ENCODE measurements at regions not wholly inside any gene's neighbourhood (a gene's known extent, or its start where the extent isn't known, plus 50 kb on each side); places are given as distances from the start of the nearest gene placed in this dataset.

DNA sequence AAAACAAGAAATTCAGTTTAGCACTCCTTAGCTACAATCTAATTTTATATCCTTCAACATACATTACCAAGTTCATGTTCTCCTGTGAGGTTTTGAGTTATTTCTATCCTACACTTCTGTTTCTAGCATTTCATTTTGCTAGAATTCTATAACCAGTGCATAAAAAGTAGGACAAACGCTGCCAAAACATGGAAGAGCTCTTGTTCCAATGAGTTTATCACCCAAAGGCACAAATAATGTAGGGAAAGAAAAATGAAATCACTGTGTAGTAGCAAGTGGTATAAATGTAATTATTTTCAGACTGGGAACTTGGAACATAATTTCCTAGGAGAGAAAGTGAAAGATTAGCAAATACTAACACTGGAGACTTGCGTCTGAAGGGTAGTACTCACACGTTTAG lies 413.3 kb upstream of the NRSN1 start:
- TF ChIP-seq, protein P1, sequence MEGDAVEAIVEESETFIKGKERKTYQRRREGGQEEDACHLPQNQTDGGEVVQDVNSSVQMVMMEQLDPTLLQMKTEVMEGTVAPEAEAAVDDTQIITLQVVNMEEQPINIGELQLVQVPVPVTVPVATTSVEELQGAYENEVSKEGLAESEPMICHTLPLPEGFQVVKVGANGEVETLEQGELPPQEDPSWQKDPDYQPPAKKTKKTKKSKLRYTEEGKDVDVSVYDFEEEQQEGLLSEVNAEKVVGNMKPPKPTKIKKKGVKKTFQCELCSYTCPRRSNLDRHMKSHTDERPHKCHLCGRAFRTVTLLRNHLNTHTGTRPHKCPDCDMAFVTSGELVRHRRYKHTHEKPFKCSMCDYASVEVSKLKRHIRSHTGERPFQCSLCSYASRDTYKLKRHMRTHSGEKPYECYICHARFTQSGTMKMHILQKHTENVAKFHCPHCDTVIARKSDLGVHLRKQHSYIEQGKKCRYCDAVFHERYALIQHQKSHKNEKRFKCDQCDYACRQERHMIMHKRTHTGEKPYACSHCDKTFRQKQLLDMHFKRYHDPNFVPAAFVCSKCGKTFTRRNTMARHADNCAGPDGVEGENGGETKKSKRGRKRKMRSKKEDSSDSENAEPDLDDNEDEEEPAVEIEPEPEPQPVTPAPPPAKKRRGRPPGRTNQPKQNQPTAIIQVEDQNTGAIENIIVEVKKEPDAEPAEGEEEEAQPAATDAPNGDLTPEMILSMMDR (IDR thresholded peaks at IDR 0.05; ENCODE audit: insufficient read depth, low read length, missing control alignments) = no peak
- H3K4me3 ChIP-seq (ENCODE audit: low read depth, low read length) = no peak overlapping the region
- DNase-seq (ENCODE audit: low read depth, low spot score) = no peak
- ChIA-PET CTCF (no interaction called here), POLR2A (no interaction called here)

DNA sequence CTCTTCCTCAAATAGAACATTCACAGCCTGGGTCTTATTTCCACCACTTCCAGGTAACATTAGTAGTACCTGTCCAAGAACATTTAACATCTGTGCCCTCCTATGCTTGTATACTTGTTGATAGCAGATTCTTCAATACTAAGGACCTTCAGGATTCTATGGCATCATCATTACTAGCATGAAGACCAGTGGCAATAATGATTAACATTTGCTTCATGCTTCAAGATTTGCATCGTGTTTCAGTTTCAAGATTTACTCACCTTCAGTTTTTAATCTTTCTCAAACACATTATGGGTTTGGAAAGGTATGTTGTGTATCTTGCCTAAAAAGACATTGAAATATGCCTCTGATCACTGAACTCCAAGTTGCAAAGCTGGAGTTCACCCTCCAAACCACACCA lies 412.8 kb upstream of the NRSN1 start:
- TF ChIP-seq, protein P1 (IDR thresholded peaks at IDR 0.05; ENCODE audit: insufficient read depth, low read length, missing control alignments) = no peak
- CTCF ChIA-PET = no interaction called here
- POLR2A ChIA-PET = no interaction called here
- no peak overlapping the region for H3K4me3 ChIP-seq (ENCODE audit: low read depth, low read length)
- DNase-seq (ENCODE audit: low read depth, low spot score) = no peak

DNA sequence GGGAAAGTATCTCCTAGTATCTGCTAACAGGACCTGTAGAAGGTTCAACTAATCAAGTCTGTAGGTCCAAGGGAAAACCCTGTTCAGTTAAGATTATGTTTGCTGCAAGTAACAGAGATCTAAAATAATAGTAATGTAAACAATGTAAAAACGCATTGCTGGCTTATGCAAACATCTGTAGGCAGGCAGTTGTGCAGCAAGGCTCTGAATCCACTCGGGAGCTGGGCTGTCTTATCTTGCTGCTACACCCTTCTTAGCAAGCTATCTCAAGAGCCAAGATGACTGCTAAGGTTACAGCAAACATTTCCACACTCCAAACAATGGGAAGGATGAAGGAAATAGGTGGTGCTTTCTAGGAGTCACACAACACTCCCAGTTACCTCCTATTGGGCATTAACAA lies 397.3 kb upstream of the NRSN1 start:
- ChIA-PET CTCF (no interaction called here), POLR2A (no interaction called here)
- H3K4me3 ChIP-seq (ENCODE audit: low read depth, low read length) = no peak overlapping the region
- TF ChIP-seq, protein P1 (IDR thresholded peaks at IDR 0.05; ENCODE audit: insufficient read depth, low read length, missing control alignments) = no peak
- DNase-seq (ENCODE audit: low read depth, low spot score) = no peak

DNA sequence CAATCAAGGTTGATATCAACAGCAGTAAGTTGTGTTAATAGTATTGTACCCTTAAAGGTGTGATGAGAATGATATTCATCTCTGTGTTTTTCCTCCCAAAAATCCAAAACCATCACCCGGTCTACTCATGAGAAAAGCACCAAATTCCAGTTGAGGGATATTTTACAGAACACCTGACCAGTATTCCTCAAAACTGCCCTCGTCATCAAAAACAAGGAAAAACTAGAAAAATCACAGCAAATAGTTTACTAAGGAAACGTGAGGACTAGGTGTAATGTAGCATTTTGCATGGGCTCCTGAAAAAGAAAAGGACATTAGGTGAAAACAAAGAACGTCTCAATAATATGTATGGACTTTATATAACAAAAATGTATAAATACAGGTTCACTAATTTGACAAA lies 394.4 kb upstream of the NRSN1 start:
- TF ChIP-seq, protein P1 (IDR thresholded peaks at IDR 0.05; ENCODE audit: insufficient read depth, low read length, missing control alignments) = no peak
- ChIA-PET POLR2A (no interaction called here), CTCF (no interaction called here)
- DNase-seq (ENCODE audit: low read depth, low spot score) = no peak
- no peak overlapping the region for H3K4me3 ChIP-seq (ENCODE audit: low read depth, low read length)

DNA sequence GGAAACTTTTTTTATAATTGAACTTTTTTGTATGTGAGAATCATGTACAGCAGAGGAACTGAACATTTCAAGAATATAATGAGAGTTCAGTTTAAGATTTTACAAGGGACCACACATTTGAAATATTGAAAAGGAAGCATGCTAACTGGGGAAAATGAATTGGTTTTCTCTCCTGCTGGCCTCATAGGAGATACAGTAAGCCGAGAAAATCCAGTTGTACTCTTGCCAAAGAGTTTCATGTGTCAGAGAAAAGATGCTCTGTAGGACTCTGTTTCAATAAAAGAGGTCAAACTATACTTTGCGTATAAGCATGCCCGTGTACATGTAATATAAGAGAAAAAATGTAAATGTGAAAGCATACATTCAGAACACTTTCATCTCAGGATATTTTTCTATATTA lies 393.5 kb upstream of the NRSN1 start:
- ChIA-PET POLR2A (no interaction called here), CTCF (no interaction called here)
- DNase-seq (ENCODE audit: low read depth, low spot score) = no peak
- TF ChIP-seq, protein P1 (IDR thresholded peaks at IDR 0.05; ENCODE audit: insufficient read depth, low read length, missing control alignments) = no peak
- no peak overlapping the region for H3K4me3 ChIP-seq (ENCODE audit: low read depth, low read length)

DNA sequence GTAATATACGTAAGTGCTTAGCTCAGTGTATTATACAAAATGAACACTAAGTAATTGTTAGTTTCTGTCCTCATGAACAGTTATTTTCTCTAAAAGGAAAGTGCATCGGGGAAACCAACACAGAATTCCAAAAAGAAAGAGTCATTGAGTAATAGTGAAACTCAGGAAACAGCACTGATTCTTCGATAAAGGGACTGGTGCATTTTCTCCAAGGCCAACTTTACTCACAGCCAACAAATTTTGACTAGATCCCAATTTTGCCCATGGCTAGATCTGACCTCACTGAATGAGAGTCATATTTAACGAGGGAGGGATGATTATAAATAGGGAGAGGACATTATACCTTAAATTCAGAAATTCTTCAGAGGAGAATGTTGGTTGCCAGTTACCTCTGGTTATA lies 390.9 kb upstream of the NRSN1 start:
- ChIA-PET CTCF (no interaction called here), POLR2A (no interaction called here)
- DNase-seq (ENCODE audit: low read depth, low spot score) = no peak
- TF ChIP-seq, protein P1 (IDR thresholded peaks at IDR 0.05; ENCODE audit: insufficient read depth, low read length, missing control alignments) = no peak
- no peak overlapping the region for H3K4me3 ChIP-seq (ENCODE audit: low read depth, low read length)
